Epithelial cell of proximal tubule (primary cell): ENCODE measurements at regions not wholly inside any gene's neighbourhood (a gene's known extent, or its start where the extent isn't known, plus 50 kb on each side); places are given as distances from the start of the nearest gene placed in this dataset.

ENCODE experiments used
- DNase-seq: peaks from one replicate; pipeline ENCODE4 v3.0.0-alpha.2; 2011; ENCODE audit warnings: low read depth
- H3K4me3 ChIP-seq: 2 replicates; pipeline ENCODE4 v1.5.1; 2011; ENCODE audit warnings: low read depth, mild to moderate bottlenecking, low read length
- TF ChIP-seq, protein P1 (sequence below): conservative IDR thresholded peaks from 2 replicates; pipeline ENCODE4 v1.5.1; 2012; ENCODE audit warnings: low read depth, mild to moderate bottlenecking, low read length

DNA sequence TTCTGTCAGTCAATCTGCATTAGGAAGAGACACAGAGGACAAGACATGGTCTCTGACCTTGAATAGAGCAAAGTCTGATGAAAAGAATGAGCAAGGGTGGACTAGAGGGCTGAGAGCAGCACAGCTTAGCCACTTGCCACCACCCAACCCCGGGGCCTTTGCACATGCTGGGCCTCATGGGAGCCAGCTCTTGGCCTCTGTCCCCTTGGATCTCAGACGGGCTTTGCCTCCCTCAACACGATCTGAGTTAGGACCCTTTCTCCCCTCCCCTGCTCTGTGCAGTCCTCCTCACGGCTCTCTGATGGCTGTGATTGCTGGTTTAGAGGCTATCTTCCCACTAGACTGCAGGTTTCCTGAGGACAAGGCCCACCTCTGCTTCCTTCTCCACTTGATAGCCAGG, 131.6 kb upstream of the B3GAT1 start:
- DNase-seq: no peak
- TF ChIP-seq, protein P1, sequence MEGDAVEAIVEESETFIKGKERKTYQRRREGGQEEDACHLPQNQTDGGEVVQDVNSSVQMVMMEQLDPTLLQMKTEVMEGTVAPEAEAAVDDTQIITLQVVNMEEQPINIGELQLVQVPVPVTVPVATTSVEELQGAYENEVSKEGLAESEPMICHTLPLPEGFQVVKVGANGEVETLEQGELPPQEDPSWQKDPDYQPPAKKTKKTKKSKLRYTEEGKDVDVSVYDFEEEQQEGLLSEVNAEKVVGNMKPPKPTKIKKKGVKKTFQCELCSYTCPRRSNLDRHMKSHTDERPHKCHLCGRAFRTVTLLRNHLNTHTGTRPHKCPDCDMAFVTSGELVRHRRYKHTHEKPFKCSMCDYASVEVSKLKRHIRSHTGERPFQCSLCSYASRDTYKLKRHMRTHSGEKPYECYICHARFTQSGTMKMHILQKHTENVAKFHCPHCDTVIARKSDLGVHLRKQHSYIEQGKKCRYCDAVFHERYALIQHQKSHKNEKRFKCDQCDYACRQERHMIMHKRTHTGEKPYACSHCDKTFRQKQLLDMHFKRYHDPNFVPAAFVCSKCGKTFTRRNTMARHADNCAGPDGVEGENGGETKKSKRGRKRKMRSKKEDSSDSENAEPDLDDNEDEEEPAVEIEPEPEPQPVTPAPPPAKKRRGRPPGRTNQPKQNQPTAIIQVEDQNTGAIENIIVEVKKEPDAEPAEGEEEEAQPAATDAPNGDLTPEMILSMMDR: no peak
- H3K4me3 ChIP-seq: no peak overlapping the region

DNA sequence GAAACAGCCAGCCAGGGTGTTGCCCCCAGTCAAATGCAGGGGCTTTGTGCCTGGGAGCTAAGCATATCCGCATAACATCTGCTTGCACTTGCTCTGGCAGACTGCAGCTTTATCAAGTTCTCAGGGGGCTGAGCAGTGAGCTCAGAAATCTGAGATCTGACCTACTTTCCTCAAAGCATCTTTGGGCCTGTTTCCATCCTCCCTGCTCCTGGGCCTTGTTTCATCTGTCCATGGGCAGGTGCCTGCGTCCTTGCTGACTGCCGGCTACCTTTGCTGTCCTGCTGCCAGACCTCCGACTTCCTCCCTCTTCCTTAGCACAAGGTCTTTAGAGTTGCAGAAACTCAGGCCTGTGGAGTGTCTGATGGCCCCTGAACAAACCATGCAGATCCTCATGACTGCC, 131.2 kb upstream of the B3GAT1 start:
- no peak for DNase-seq
- TF ChIP-seq, protein P1: no peak
- no peak overlapping the region for H3K4me3 ChIP-seq

DNA sequence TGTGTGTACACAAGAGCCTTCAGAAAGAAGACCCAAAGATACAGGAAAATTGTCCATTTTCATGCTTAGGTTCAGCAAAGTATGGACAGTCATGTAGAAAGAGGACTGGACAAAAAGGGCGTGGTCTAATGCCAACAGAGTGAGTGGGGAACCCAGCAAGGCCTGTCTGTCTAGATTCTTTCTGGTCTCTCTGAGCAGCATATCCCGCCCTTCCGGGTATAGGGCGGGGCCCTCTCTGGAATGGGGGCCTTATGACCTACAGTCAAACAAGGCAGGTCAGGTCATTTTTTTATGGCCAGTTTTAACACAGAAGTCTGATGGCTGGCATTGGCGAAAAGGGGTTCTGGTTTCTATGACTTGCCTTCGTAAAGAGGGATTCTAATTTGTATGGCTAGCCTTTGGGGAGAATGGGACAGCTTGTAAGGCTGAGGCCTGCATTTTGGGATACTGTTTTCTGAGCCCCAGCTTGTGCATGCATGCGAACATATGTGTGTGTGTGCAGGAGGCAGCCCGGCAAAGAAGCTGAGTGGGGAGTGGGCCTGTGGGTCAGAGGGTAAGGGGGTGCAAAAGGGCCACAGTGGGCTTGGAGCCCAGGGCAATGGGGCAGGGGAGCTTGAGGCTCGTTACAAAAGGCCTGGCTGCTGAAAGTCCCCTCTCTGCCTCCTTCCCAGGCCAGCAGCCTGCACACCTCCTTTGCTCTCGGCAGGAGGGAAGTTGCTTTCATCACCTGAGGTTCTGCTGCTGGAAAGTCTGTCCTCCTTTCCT, 130.5 kb upstream of the B3GAT1 start:
- DNase-seq: no peak
- TF ChIP-seq, protein P1: no peak
- H3K4me3 ChIP-seq: no peak overlapping the region

DNA sequence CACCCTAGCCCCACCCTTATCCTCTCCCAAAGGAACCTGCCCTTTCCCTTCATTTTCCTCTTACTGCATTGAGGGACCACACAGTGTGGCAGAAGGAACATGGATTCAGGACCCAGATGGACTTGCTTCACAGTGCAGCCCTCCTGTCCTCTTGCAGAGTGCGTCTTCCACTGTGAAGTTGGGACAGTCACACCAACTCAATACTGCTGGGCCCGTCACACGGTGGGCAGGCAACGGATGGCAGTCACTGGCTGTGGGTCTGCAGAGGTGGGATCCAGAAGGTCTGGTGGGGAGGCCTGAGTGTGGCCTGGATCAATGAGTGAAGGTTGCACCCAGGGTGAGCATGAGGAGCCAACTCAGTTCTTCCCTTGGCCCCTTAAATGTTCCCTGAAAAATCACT, 129.9 kb upstream of the B3GAT1 start:
- H3K4me3 ChIP-seq: no peak overlapping the region
- TF ChIP-seq, protein P1: no peak
- no peak for DNase-seq

DNA sequence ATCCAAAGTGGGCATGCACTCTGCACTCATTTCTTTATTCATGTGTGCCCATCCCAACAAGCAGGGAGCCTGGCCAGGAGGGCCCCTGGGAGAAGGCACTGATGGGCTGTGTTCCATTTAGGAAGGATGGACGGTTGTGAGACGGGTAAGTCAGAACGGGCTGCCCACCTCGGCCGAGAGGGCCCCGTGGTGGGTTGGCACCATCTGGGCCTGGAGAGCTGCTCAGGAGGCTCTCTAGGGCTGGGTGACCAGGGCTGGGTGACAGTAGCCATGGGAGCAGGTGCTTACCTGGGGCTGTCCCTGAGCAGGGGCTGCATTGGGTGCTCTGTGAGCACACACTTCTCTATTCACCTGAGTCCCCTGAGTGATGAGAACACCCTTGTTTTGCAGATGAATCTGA, 129.3 kb upstream of the B3GAT1 start:
- TF ChIP-seq, protein P1: no peak
- no peak overlapping the region for H3K4me3 ChIP-seq
- DNase-seq: no peak

DNA sequence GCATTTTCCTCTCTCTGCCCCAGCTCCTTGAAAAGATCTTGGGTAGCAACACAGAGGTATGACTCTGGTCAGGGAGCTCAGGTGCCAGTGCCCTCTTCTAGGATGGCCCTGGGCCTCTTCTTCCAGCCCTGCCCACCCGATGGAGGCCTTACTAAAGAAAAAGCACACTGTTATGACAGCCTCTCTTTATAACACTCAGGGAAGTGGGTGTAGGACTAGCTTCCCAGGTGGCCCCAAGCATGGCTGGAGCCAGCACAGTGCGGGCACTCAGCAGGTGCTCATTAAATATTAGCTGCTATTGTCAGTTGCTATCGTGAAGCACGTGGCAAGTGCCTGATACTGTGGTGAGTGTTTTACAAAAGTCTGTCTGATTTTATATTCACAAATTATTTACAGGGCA, 127.2 kb upstream of the B3GAT1 start:
- TF ChIP-seq, protein P1: no peak
- no peak overlapping the region for H3K4me3 ChIP-seq
- DNase-seq: no peak

DNA sequence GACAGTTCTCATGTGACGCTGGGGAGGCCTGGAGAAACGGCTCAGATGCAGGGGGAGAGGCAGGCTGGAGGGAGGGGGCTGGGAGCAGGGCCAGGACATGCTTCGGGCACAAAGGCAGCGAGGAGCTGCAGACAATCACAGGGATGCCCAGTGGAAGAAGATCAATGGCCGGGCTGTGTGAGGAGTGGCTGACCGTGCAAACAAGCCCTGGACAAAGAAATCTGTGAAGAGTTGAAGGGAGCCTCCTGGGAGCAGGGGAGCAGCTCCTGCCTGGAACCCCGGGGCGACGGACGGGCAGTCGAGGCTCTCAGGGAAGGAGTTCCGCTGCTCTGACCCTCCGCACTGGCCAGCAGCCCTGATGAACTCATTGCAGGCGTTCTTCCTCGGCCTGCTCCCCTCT, 126.7 kb upstream of the B3GAT1 start:
- TF ChIP-seq, protein P1: no peak
- no peak overlapping the region for H3K4me3 ChIP-seq
- no peak for DNase-seq
